ENCODE measurements at regions not wholly inside any gene's neighbourhood (a gene's known extent, or its start where the extent isn't known, plus 50 kb on each side); places are given as distances from the start of the nearest gene placed in this dataset.
"Not testable (repeated sequence)": the region's sequence is repeated elsewhere in the genome, so short reads cannot be mapped to it uniquely, and the experiment has no call there.

DNA sequence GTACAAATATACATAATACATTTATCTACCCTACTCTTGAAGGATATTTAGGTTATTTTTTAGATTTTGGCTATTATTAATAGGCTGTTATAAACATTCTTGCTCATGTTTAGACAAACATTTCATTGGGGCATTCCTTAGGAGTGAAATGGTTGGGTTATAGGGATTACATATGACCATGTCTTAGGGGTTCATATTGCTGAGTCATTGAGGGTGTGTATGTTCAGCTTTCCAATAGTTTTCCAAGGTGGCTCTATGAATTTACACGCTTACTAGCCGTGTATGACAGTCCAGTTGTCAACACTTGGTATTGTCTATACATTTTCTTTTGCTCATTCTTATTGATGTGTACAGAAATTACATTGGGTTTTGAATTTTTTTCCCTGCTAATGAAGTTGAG is 125.8 kb downstream of the OXSM start:
- no peaks in the 10 kb centered on the region for H3K9me3 ChIP-seq (ENCODE audit: control insufficient read depth, insufficient read depth, low read depth, low read length)
- no peak overlapping the region for H3K27ac ChIP-seq (ENCODE audit: insufficient read depth, low read length)
- H3K36me3 ChIP-seq (ENCODE audit: control insufficient read depth, insufficient read depth, low read length) = no peaks in the 10 kb centered on the region
- no peaks in the 10 kb centered on the region for H3K79me2 ChIP-seq (ENCODE audit: control insufficient read depth, insufficient read depth, low read length)
- H2AFZ ChIP-seq (ENCODE audit: low read length) = no peak overlapping the region
- no peak overlapping the region for H3K9ac ChIP-seq (ENCODE audit: insufficient read depth, low read length)
- no peak overlapping the region for H3K4me3 ChIP-seq (replicated peaks in 1 of 4; ENCODE audit: control extremely low read depth in 1 of 4, insufficient read depth in 1 of 4, low read depth in 3 of 4, low read length in 4 of 4)
- no peaks in the 10 kb centered on the region for H3K4me1 ChIP-seq (ENCODE audit: control insufficient read depth, extremely low read depth, insufficient read depth, low read length)
- TF ChIP-seq, protein P1, sequence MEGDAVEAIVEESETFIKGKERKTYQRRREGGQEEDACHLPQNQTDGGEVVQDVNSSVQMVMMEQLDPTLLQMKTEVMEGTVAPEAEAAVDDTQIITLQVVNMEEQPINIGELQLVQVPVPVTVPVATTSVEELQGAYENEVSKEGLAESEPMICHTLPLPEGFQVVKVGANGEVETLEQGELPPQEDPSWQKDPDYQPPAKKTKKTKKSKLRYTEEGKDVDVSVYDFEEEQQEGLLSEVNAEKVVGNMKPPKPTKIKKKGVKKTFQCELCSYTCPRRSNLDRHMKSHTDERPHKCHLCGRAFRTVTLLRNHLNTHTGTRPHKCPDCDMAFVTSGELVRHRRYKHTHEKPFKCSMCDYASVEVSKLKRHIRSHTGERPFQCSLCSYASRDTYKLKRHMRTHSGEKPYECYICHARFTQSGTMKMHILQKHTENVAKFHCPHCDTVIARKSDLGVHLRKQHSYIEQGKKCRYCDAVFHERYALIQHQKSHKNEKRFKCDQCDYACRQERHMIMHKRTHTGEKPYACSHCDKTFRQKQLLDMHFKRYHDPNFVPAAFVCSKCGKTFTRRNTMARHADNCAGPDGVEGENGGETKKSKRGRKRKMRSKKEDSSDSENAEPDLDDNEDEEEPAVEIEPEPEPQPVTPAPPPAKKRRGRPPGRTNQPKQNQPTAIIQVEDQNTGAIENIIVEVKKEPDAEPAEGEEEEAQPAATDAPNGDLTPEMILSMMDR (conservative IDR thresholded peaks at IDR 0.05 in 1 of 2, IDR thresholded peaks at IDR 0.05 in 1 of 2; ENCODE audit: low read depth in 1 of 2, low read length in 2 of 2) = no peak
- no peak for TF ChIP-seq EZH2 (IDR thresholded peaks at IDR 0.05; ENCODE audit: low read length, missing control alignments)
- H3K4me2 ChIP-seq (ENCODE audit: extremely low read depth, insufficient read depth, low read length) = no peak overlapping the region
- no peaks in the 10 kb centered on the region for H4K20me1 ChIP-seq (ENCODE audit: control insufficient read depth, extremely low read depth, insufficient read depth, low read length)
- no peaks in the 10 kb centered on the region for H3K27me3 ChIP-seq (ENCODE audit: control insufficient read depth, insufficient read depth, low read length)
- DNase-seq (ENCODE audit: low read depth in 2 of 2) = peak in 1 of 2 donors; percentile 23

DNA sequence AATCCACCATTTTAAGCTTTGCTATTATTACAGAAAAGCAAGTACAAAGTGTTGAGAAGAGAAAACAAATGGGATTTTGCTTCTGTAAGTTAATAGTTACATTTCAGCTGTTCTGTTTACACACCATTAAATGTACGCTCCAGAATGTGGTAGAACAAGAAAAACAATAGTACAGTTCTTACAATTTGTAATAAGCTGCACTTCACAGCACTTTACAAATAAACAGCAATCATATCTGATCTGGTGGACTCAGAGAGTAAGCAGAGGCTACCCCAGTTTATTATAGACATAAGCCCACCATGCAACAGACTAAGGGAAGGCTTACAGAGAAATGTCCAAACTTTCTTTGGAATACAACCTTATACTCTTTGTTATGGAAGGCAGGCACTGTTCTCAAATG is 126.4 kb downstream of the OXSM start:
- no peaks in the 10 kb centered on the region for H3K27me3 ChIP-seq (ENCODE audit: control insufficient read depth, insufficient read depth, low read length)
- H3K27ac ChIP-seq (ENCODE audit: insufficient read depth, low read length) = no peak overlapping the region
- no peaks in the 10 kb centered on the region for H3K9me3 ChIP-seq (ENCODE audit: control insufficient read depth, insufficient read depth, low read depth, low read length)
- H3K4me1 ChIP-seq (ENCODE audit: control insufficient read depth, extremely low read depth, insufficient read depth, low read length) = no peaks in the 10 kb centered on the region
- no peak overlapping the region for H3K4me3 ChIP-seq (replicated peaks in 1 of 4; ENCODE audit: control extremely low read depth in 1 of 4, insufficient read depth in 1 of 4, low read depth in 3 of 4, low read length in 4 of 4)
- H3K4me2 ChIP-seq (ENCODE audit: extremely low read depth, insufficient read depth, low read length) = no peak overlapping the region
- no peaks in the 10 kb centered on the region for H3K36me3 ChIP-seq (ENCODE audit: control insufficient read depth, insufficient read depth, low read length)
- H3K79me2 ChIP-seq (ENCODE audit: control insufficient read depth, insufficient read depth, low read length) = no peaks in the 10 kb centered on the region
- H3K9ac ChIP-seq (ENCODE audit: insufficient read depth, low read length) = no peak overlapping the region
- no peaks in the 10 kb centered on the region for H4K20me1 ChIP-seq (ENCODE audit: control insufficient read depth, extremely low read depth, insufficient read depth, low read length)
- no peak overlapping the region for H2AFZ ChIP-seq (ENCODE audit: low read length)
- no peak for TF ChIP-seq EZH2 (IDR thresholded peaks at IDR 0.05; ENCODE audit: low read length, missing control alignments)
- TF ChIP-seq, protein P1 (conservative IDR thresholded peaks at IDR 0.05 in 1 of 2, IDR thresholded peaks at IDR 0.05 in 1 of 2; ENCODE audit: low read depth in 1 of 2, low read length in 2 of 2) = no peak
- DNase-seq (ENCODE audit: low read depth in 2 of 2) = no peak

DNA sequence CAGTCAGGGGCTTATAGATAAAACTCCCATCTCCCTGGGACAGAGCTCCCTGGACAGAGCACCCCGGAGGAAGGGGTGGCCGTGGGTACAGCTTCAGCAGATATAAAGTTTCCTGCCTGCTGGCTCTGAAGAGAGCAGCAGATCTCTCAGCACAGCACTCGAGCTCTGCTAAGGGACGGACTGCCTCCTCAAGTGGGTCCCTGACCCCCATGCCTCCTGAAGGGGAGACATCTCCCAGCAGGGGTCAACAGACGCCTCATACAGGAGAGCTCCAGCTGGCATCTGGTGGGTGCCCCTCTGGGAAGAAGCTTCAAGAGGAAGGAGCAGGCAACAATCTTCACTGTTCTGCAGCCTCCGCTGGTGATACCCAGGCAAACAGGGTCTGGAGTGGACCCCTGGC is 142.1 kb downstream of the OXSM start:
- not testable (repeated sequence) for H3K9me3 ChIP-seq (ENCODE audit: control insufficient read depth, insufficient read depth, low read depth, low read length); H3K4me3 ChIP-seq (replicated peaks in 1 of 4; ENCODE audit: control extremely low read depth in 1 of 4, insufficient read depth in 1 of 4, low read depth in 3 of 4, low read length in 4 of 4); H3K4me1 ChIP-seq (ENCODE audit: control insufficient read depth, extremely low read depth, insufficient read depth, low read length); H3K27me3 ChIP-seq (ENCODE audit: control insufficient read depth, insufficient read depth, low read length); H4K20me1 ChIP-seq (ENCODE audit: control insufficient read depth, extremely low read depth, insufficient read depth, low read length); H3K4me2 ChIP-seq (ENCODE audit: extremely low read depth, insufficient read depth, low read length); H3K27ac ChIP-seq (ENCODE audit: insufficient read depth, low read length); H3K36me3 ChIP-seq (ENCODE audit: control insufficient read depth, insufficient read depth, low read length); H3K9ac ChIP-seq (ENCODE audit: insufficient read depth, low read length); DNase-seq (ENCODE audit: low read depth in 2 of 2); H2AFZ ChIP-seq (ENCODE audit: low read length); H3K79me2 ChIP-seq (ENCODE audit: control insufficient read depth, insufficient read depth, low read length)
